CD4-positive, alpha-beta T cell (primary cell): ENCODE measurements at regions not wholly inside any gene's neighbourhood (a gene's known extent, or its start where the extent isn't known, plus 50 kb on each side); places are given as distances from the start of the nearest gene placed in this dataset.

Experiments used
- ATAC-seq: fragments of 200-7000 bp; cut with Tn5 transposase; one replicate; pipeline ENCODE4 v1.10.0; 2022; ENCODE audit warnings: mild to moderate bottlenecking; ENCODE audit not compliant: poor library complexity
- CTCF ChIA-PET: fragments of 350-600 bp; sonication (Branson Sonifier 250); formaldehyde crosslinking; loops from one replicate; lab custom pipeline; 2021; ENCODE audit warnings: antibody characterized with exemption, inconsistent platforms; lab: Charles Lee
- POLR2A ChIA-PET: fragments of 350-600 bp; sonication (Branson Sonifier 250); formaldehyde crosslinking; loops from one replicate; lab custom pipeline; 2021; ENCODE audit warnings: antibody characterized with exemption, inconsistent platforms; lab: Charles Lee
- DNase-seq, 14 experiments: peaks; one replicate each; pipeline ENCODE4 v3.0.0-alpha.2; 2013 to 2020; ENCODE audit warnings: mixed read lengths in 2 of 14
- H3K27ac ChIP-seq, 2 donors: one replicate each; pipeline versions ENCODE4 v1.5.1 to v1.7.0; 2013; ENCODE audit warnings: low read length in 2 of 2, low read depth in 1 of 2, mild to moderate bottlenecking in 1 of 2
- H3K27me3 ChIP-seq, 2 experiments: 1 replicate in 1 of 2; 2 replicates in 1 of 2; pipeline versions ENCODE4 v1.6.1 to v1.7.0; 2013; ENCODE audit warnings: low read length in 2 of 2, control low read depth in 1 of 2, mild to moderate bottlenecking in 1 of 2, moderate library complexity in 1 of 2; ENCODE audit not compliant: insufficient read depth in 2 of 2, control insufficient read depth in 1 of 2
- H3K36me3 ChIP-seq: one replicate; pipeline ENCODE4 v1.6.1; 2013; ENCODE audit warnings: low read length, control low read depth; ENCODE audit not compliant: insufficient read depth
- H3K4me1 ChIP-seq: one replicate; pipeline ENCODE4 v1.6.1; 2013; ENCODE audit warnings: low read length, control low read depth; ENCODE audit not compliant: insufficient read depth
- H3K4me3 ChIP-seq: one replicate; pipeline ENCODE4 v1.5.1; 2013; ENCODE audit warnings: mild to moderate bottlenecking, low read length, moderate library complexity
- H3K9me3 ChIP-seq, 2 experiments: 1 replicate in 1 of 2; 2 replicates in 1 of 2; pipeline versions ENCODE4 v1.6.1 to v1.7.0; 2013; ENCODE audit warnings: low read length in 2 of 2, mild to moderate bottlenecking in 2 of 2, control low read depth in 1 of 2, moderate library complexity in 1 of 2; ENCODE audit not compliant: control insufficient read depth in 1 of 2, insufficient read depth in 1 of 2
- H3K27ac Mint-ChIP-seq: one replicate; pipeline ENCODE4 v1.8.0; 2020; ENCODE audit warnings: mixed read lengths
- H3K27me3 Mint-ChIP-seq: one replicate; pipeline ENCODE4 v1.8.0; 2021; ENCODE audit warnings: mixed read lengths
- H3K36me3 Mint-ChIP-seq: one replicate; pipeline ENCODE4 v1.8.0; 2021; ENCODE audit warnings: low read depth, mixed read lengths
- H3K4me1 Mint-ChIP-seq: one replicate; pipeline ENCODE4 v1.8.0; 2021; ENCODE audit warnings: low read depth, mixed read lengths
- H3K4me3 Mint-ChIP-seq: one replicate; pipeline ENCODE4 v1.8.0; 2020; ENCODE audit warnings: mild to moderate bottlenecking, mixed read lengths
- H3K9me3 Mint-ChIP-seq: one replicate; pipeline ENCODE4 v1.8.0; 2020; ENCODE audit warnings: mixed read lengths
- CTCF ChIP-seq: fragments of 200-600 bp; IDR thresholded peaks from one replicate; pipeline ENCODE4 v1.8.0; 2022; ENCODE audit warnings: antibody characterized with exemption, mild to moderate bottlenecking
- intact Hi-C, 2 experiments: fragments of 100-400 bp; cut with DNase I in 1 of 2; cut with micrococcal nuclease in 1 of 2; formaldehyde crosslinking; loops; one replicate each; pipeline versions ENCODE4 v1.15.1 to v1.9.0; 2023 to 2025; cut with DNase I, micrococcal nuclease

GRCh38 chr3:113105966-113106660 lies 105.2 kb upstream of the BOC start:
- POLR2A ChIA-PET = no interaction called here
- H3K27ac ChIP-seq = no peak overlapping the region
- no peaks in the 10 kb centered on the region for H3K27me3 Mint-ChIP-seq

GRCh38 chr3:113110267-113110666 lies 101.1 kb upstream of the BOC start:
- H3K36me3 ChIP-seq = no peaks in the 10 kb centered on the region
- TF ChIP-seq CTCF = no peak
- ATAC-seq = no peak
- no peak overlapping the region for H3K27ac Mint-ChIP-seq
- no peaks in the 10 kb centered on the region for H3K9me3 ChIP-seq
- DNase-seq = no peak
- intact Hi-C loops = no loop called here
- H3K36me3 Mint-ChIP-seq = no peaks in the 10 kb centered on the region
- no peaks in the 10 kb centered on the region for H3K27me3 ChIP-seq
- no peaks in the 10 kb centered on the region for H3K27me3 Mint-ChIP-seq
- H3K4me3 Mint-ChIP-seq = no peak overlapping the region
- H3K27ac ChIP-seq = no peak overlapping the region
- no peaks in the 10 kb centered on the region for H3K9me3 Mint-ChIP-seq
- peaks cover 7% of the 10 kb centered on the region for H3K4me1 ChIP-seq
- ChIA-PET CTCF (no interaction called here), POLR2A (no interaction called here)
- no peak overlapping the region for H3K4me3 ChIP-seq
- H3K4me1 Mint-ChIP-seq = peaks cover 9% of the 10 kb centered on the region

More at GRCh38 chr3:113105966-113106660, 105.2 kb upstream of the BOC start:
- CTCF ChIA-PET = no interaction called here
- no peaks in the 10 kb centered on the region for H3K36me3 ChIP-seq
- TF ChIP-seq CTCF = no peak
- H3K27me3 ChIP-seq = no peaks in the 10 kb centered on the region
- H3K4me1 ChIP-seq = peaks cover 3% of the 10 kb centered on the region
- Mint-ChIP-seq H3K9me3 (no peaks in the 10 kb centered on the region), H3K4me1 (peaks cover 4% of the 10 kb centered on the region), H3K27ac (no peak overlapping the region), H3K4me3 (no peak overlapping the region), H3K36me3 (no peaks in the 10 kb centered on the region)
- no peaks in the 10 kb centered on the region for H3K9me3 ChIP-seq
- intact Hi-C loops = no loop called here
- DNase-seq (no peak), ATAC-seq (no peak)
- no peak overlapping the region for H3K4me3 ChIP-seq

- H3K4me1 ChIP-seq = peaks cover 7% of the 10 kb centered on the region
- Mint-ChIP-seq H3K4me3 (no peak overlapping the region), H3K27me3 (no peaks in the 10 kb centered on the region), H3K4me1 (peaks cover 9% of the 10 kb centered on the region), H3K27ac (no peak overlapping the region), H3K36me3 (no peaks in the 10 kb centered on the region), H3K9me3 (no peaks in the 10 kb centered on the region)
- intact Hi-C loops = no loop called here
- peak; percentile 32 for ATAC-seq
- H3K4me3 ChIP-seq = no peak overlapping the region
- no peaks in the 10 kb centered on the region for H3K36me3 ChIP-seq
- peak in 4 of 14 experiments; percentile 5 to 16 (median 10) for DNase-seq
- H3K9me3 ChIP-seq = no peaks in the 10 kb centered on the region
- H3K27me3 ChIP-seq = no peaks in the 10 kb centered on the region
- ChIA-PET POLR2A (no interaction called here), CTCF (no interaction called here)
- TF ChIP-seq CTCF = no peak
- no peak overlapping the region for H3K27ac ChIP-seq
Measured at GRCh38 chr3:113111011-113111707, 100.2 kb upstream of the BOC start.
